A549 (cell line): ENCODE measurements at regions not wholly inside any gene's neighbourhood (a gene's known extent, or its start where the extent isn't known, plus 50 kb on each side); places are given as distances from the start of the nearest gene placed in this dataset.

Experiments
- EP300 ChIP-seq, 2 experiments: fragments of >200 bp; sonication (Bioruptor Twin); formaldehyde crosslinking; IDR thresholded peaks; 2 replicates in 1 of 2; 3 replicates in 1 of 2; pipeline ENCODE4 v1.6.1; 2016 to 2017
- ESRRA ChIP-seq: fragments of 150-350 bp; IDR thresholded peaks from 2 replicates; pipeline ENCODE4 v1.6.1; 2014; ENCODE audit warnings: mild to moderate bottlenecking, low read length, borderline replicate concordance
- FOSL2 ChIP-seq, 2 experiments: fragments of 450-650 bp in 1 of 2; fragments of >200 bp in 1 of 2; sonication (Bioruptor Twin) in 1 of 2; formaldehyde crosslinking; IDR thresholded peaks; 2 replicates each; pipeline versions ENCODE4 v1.5.0 to v1.6.1; 2016 to 2020; ENCODE audit warnings: mild to moderate bottlenecking in 1 of 2, moderate library complexity in 1 of 2
- POLR2A ChIP-seq: IDR thresholded peaks from 2 replicates; pipeline ENCODE4 v1.6.1; 2012; ENCODE audit warnings: mild to moderate bottlenecking, low read length
- RAD21 ChIP-seq, 2 experiments: fragments of >200 bp in 1 of 2; sonication (Bioruptor Twin) in 1 of 2; formaldehyde crosslinking in 1 of 2; IDR thresholded peaks in 1 of 2; conservative IDR thresholded peaks in 1 of 2; 2 replicates in 1 of 2; 3 replicates in 1 of 2; pipeline ENCODE4 v1.6.1; 2012 to 2018; ENCODE audit warnings: inconsistent platforms in 1 of 2
- RCOR1 ChIP-seq: fragments of 150-350 bp; IDR thresholded peaks from 2 replicates; pipeline ENCODE4 v1.6.1; 2014; ENCODE audit warnings: antibody characterized with exemption, low read length, low read depth
- ZC3H11A ChIP-seq: fragments of 450-650 bp; IDR thresholded peaks from 2 replicates; pipeline ENCODE4 v1.6.1; 2014; ENCODE audit warnings: antibody characterized with exemption, mild to moderate bottlenecking
- TF ChIP-seq, protein P1 (sequence below): fragments of >200 bp; sonication (Bioruptor Twin); formaldehyde crosslinking; IDR thresholded peaks from 3 replicates; pipeline ENCODE4 v1.5.1; 2016
- TF ChIP-seq, protein P2 (sequence below): IDR thresholded peaks from 2 replicates; pipeline ENCODE4 v1.6.1; 2012; ENCODE audit warnings: low read depth, borderline replicate concordance
- TF ChIP-seq, protein P3 (sequence below): fragments of 450-650 bp; IDR thresholded peaks from 2 replicates; pipeline ENCODE4 v1.6.1; 2014; ENCODE audit warnings: antibody characterized with exemption
- TF ChIP-seq, protein P4 (sequence below): IDR thresholded peaks from 2 replicates; pipeline ENCODE4 v1.6.1; 2012

DNA sequence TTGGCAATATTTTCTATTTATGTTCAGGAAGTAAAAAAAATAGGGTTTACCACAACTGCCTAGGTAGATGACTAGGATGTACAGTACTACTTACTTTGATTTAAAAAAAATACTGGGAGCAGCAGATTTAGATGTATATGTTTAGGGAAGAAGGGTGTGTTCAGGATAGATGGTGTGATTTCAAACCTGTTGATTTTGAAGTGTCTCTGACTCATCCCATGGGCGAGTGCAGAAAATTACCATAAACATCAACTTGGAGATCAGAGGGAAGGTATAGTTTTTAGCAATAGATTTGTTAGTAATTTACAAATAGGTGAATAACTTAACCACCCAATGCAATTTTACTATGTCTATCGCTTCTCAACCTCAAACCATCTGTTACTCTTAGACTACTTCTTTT, 214.8 kb downstream of the NDFIP2 start:
- TF ChIP-seq, protein P1, sequence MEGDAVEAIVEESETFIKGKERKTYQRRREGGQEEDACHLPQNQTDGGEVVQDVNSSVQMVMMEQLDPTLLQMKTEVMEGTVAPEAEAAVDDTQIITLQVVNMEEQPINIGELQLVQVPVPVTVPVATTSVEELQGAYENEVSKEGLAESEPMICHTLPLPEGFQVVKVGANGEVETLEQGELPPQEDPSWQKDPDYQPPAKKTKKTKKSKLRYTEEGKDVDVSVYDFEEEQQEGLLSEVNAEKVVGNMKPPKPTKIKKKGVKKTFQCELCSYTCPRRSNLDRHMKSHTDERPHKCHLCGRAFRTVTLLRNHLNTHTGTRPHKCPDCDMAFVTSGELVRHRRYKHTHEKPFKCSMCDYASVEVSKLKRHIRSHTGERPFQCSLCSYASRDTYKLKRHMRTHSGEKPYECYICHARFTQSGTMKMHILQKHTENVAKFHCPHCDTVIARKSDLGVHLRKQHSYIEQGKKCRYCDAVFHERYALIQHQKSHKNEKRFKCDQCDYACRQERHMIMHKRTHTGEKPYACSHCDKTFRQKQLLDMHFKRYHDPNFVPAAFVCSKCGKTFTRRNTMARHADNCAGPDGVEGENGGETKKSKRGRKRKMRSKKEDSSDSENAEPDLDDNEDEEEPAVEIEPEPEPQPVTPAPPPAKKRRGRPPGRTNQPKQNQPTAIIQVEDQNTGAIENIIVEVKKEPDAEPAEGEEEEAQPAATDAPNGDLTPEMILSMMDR = no peak
- TF ChIP-seq RCOR1 = no peak
- no peak for TF ChIP-seq FOSL2 (IDR thresholded peaks at IDR 0.05)
- no peak for TF ChIP-seq FOSL2 (CRISPR knock-in tag; IDR thresholded peaks at IDR 0.05)
- TF ChIP-seq EP300 (IDR thresholded peaks at IDR 0.05) = no peak
- TF ChIP-seq RAD21 (conservative IDR thresholded peaks at IDR 0.05 in 1 of 2, IDR thresholded peaks at IDR 0.05 in 1 of 2) = no peak
- no peak for TF ChIP-seq ESRRA
- TF ChIP-seq, protein P2, sequence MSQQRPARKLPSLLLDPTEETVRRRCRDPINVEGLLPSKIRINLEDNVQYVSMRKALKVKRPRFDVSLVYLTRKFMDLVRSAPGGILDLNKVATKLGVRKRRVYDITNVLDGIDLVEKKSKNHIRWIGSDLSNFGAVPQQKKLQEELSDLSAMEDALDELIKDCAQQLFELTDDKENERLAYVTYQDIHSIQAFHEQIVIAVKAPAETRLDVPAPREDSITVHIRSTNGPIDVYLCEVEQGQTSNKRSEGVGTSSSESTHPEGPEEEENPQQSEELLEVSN = no peak
- TF ChIP-seq, protein P3, sequence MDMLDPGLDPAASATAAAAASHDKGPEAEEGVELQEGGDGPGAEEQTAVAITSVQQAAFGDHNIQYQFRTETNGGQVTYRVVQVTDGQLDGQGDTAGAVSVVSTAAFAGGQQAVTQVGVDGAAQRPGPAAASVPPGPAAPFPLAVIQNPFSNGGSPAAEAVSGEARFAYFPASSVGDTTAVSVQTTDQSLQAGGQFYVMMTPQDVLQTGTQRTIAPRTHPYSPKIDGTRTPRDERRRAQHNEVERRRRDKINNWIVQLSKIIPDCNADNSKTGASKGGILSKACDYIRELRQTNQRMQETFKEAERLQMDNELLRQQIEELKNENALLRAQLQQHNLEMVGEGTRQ = no peak
- TF ChIP-seq, protein P4, sequence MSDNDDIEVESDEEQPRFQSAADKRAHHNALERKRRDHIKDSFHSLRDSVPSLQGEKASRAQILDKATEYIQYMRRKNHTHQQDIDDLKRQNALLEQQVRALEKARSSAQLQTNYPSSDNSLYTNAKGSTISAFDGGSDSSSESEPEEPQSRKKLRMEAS = no peak
- no peak for TF ChIP-seq ZC3H11A
- no peak for TF ChIP-seq POLR2A
